Ascending aorta (tissue), 2 donors: ENCODE measurements at regions not wholly inside any gene's neighbourhood (a gene's known extent, or its start where the extent isn't known, plus 50 kb on each side); places are given as distances from the start of the nearest gene placed in this dataset.

Experiments used
- DNase-seq, 2 donors: peaks; one replicate each; pipeline ENCODE4 v3.0.0-alpha.2; 2019; ENCODE audit warnings: low spot score in 2 of 2
- H3K27ac ChIP-seq, 2 donors: fragments of 200-600 bp; sonication (generic); one replicate each; pipeline ENCODE4 v1.5.1; 2016 to 2017; ENCODE audit warnings: mild to moderate bottlenecking in 1 of 2
- H3K27me3 ChIP-seq: fragments of 200-600 bp; sonication (generic); one replicate; pipeline ENCODE4 v1.5.1; 2017
- H3K36me3 ChIP-seq, 2 donors: fragments of 200-600 bp; sonication (generic); one replicate each; pipeline ENCODE4 v1.5.1; 2016
- H3K4me1 ChIP-seq, 2 donors: fragments of 200-600 bp; sonication (generic); one replicate each; pipeline ENCODE4 v1.5.1; 2016 to 2017; ENCODE audit warnings: mild to moderate bottlenecking in 1 of 2
- H3K4me3 ChIP-seq, 2 donors: fragments of 200-600 bp; sonication (generic); one replicate each; pipeline ENCODE4 v1.5.1; 2016 to 2017; ENCODE audit warnings: mild to moderate bottlenecking in 1 of 2
- H3K9me3 ChIP-seq, 2 donors: fragments of 200-600 bp; sonication (generic); one replicate each; pipeline ENCODE4 v1.5.1; 2016
- CTCF ChIP-seq, 3 experiments: fragments of 200-600 bp in 2 of 3; fragments of 450-650 bp in 1 of 3; sonication (generic) in 2 of 3; IDR thresholded peaks; one replicate each; pipeline ENCODE4 v1.5.1; 2016 to 2019; ENCODE audit warnings: antibody characterized with exemption in 3 of 3, mild to moderate bottlenecking in 1 of 3, moderate library complexity in 1 of 3
- intact Hi-C: fragments of 100-400 bp; cut with DNase I; formaldehyde crosslinking; loops from one replicate; pipeline ENCODE4 v1.15.1; 2023

- Histone ChIP-seq H3K9me3 (no peaks in the 10 kb centered on the region), H3K4me3 (no peak overlapping the region), H3K36me3 (no peaks in the 10 kb centered on the region), H3K27me3 (no peaks in the 10 kb centered on the region), H3K27ac (no peak overlapping the region), H3K4me1 (no peaks in the 10 kb centered on the region)
- intact Hi-C loops, result no loop called here
- no peak for TF ChIP-seq CTCF (IDR thresholded peaks at IDR 0.05)
- DNase-seq, result peak in 1 of 2 donors; percentile 48
Observed at GRCh38 chr2:866009-866680, 84.5 kb upstream of the SNTG2 start.

- peak in 1 of 2 donors; percentile 35 for DNase-seq
- H3K27me3 ChIP-seq, result no peaks in the 10 kb centered on the region
- H3K4me3 ChIP-seq, result no peak overlapping the region
- H3K36me3 ChIP-seq, result no peaks in the 10 kb centered on the region
- no peaks in the 10 kb centered on the region for H3K4me1 ChIP-seq
- H3K27ac ChIP-seq, result no peak overlapping the region
- intact Hi-C loops, result no loop called here
- no peak for TF ChIP-seq CTCF (IDR thresholded peaks at IDR 0.05)
- H3K9me3 ChIP-seq, result no peaks in the 10 kb centered on the region
Observed at GRCh38 chr2:864501-865106, 86.0 kb upstream of the SNTG2 start.

- no peak for TF ChIP-seq CTCF (IDR thresholded peaks at IDR 0.05)
- no peaks in the 10 kb centered on the region for H3K27me3 ChIP-seq
- H3K36me3 ChIP-seq, result no peaks in the 10 kb centered on the region
- H3K4me1 ChIP-seq, result no peaks in the 10 kb centered on the region
- peak in 1 of 2 donors; percentile 19 for DNase-seq
- H3K4me3 ChIP-seq, result no peak overlapping the region
- no peak overlapping the region for H3K27ac ChIP-seq
- no peaks in the 10 kb centered on the region for H3K9me3 ChIP-seq
- intact Hi-C loops, result no loop called here
Observed at GRCh38 chr2:863732-864450, 86.8 kb upstream of the SNTG2 start.

- DNase-seq, result no peak
- intact Hi-C loops, result no loop called here
- TF ChIP-seq CTCF (IDR thresholded peaks at IDR 0.05), result no peak
- Histone ChIP-seq H3K4me3 (no peak overlapping the region), H3K27ac (no peak overlapping the region), H3K36me3 (no peaks in the 10 kb centered on the region), H3K9me3 (no peaks in the 10 kb centered on the region), H3K27me3 (no peaks in the 10 kb centered on the region), H3K4me1 (no peaks in the 10 kb centered on the region)
Observed at GRCh38 chr2:862731-863466, 87.8 kb upstream of the SNTG2 start.

GRCh38 chr2:862355-862687 lies 88.3 kb upstream of the SNTG2 start:
- TF ChIP-seq CTCF (IDR thresholded peaks at IDR 0.05), result no peak

More at GRCh38 chr2:862355-862687, 88.3 kb upstream of the SNTG2 start:
- Histone ChIP-seq H3K4me3 (no peak overlapping the region), H3K9me3 (no peaks in the 10 kb centered on the region), H3K4me1 (no peaks in the 10 kb centered on the region), H3K27ac (no peak overlapping the region), H3K27me3 (no peaks in the 10 kb centered on the region), H3K36me3 (no peaks in the 10 kb centered on the region)
- DNase-seq, result no peak
- intact Hi-C loops, result no loop called here
